B cell (primary cell): ENCODE measurements at regions not wholly inside any gene's neighbourhood (a gene's known extent, or its start where the extent isn't known, plus 50 kb on each side); places are given as distances from the start of the nearest gene placed in this dataset.

Experiments
- ATAC-seq: fragments of 200-7000 bp; cut with Tn5 transposase; one replicate; pipeline ENCODE4 v1.10.0; 2021; ENCODE audit warnings: low read depth, mild to moderate bottlenecking, moderate number of reproducible peaks, moderate library complexity
- CTCF ChIA-PET: fragments of 350-600 bp; sonication (Branson Sonifier 250); formaldehyde crosslinking; loops from one replicate; lab custom pipeline; 2021; ENCODE audit warnings: antibody characterized with exemption, inconsistent platforms; lab: Charles Lee
- POLR2A ChIA-PET: fragments of 350-600 bp; sonication (Branson Sonifier 250); formaldehyde crosslinking; loops from one replicate; lab custom pipeline; 2021; ENCODE audit warnings: antibody characterized with exemption; lab: Charles Lee
- DNase-seq: peaks from one replicate; pipeline ENCODE4 v3.0.0; 2013
- H2AFZ ChIP-seq: 2 replicates; pipeline ENCODE4 v1.6.1; 2012; ENCODE audit warnings: mild to moderate bottlenecking, low read depth, low read length; ENCODE audit not compliant: insufficient read depth, poor library complexity, severe bottlenecking
- H3K27ac ChIP-seq, 2 donors: 1 replicate in 1 of 2; 2 replicates in 1 of 2; pipeline ENCODE4 v1.5.1; 2012 to 2013; ENCODE audit warnings: low read length in 2 of 2, mild to moderate bottlenecking in 2 of 2, moderate library complexity in 1 of 2
- H3K27me3 ChIP-seq, 4 experiments: fragments of 200-600 bp in 1 of 4; sonication (generic) in 1 of 4; replicated peaks in 1 of 4; 1 replicate in 2 of 4; 2 replicates in 2 of 4; pipeline versions ENCODE4 v1.6.1 to v1.7.0; 2013 to 2016; ENCODE audit warnings: low read length in 3 of 4, mild to moderate bottlenecking in 2 of 4, mixed read lengths in 1 of 4, moderate library complexity in 1 of 4; ENCODE audit not compliant: insufficient read depth in 4 of 4, control insufficient read depth in 3 of 4; ENCODE audit errors: control extremely low read depth in 1 of 4
- H3K36me3 ChIP-seq, 2 experiments: replicated peaks in 1 of 2; 1 replicate in 1 of 2; 2 replicates in 1 of 2; pipeline versions ENCODE4 v1.6.1 to v1.7.1; 2013; ENCODE audit warnings: low read length in 1 of 2; ENCODE audit not compliant: insufficient read depth in 2 of 2, control insufficient read depth in 1 of 2; ENCODE audit errors: control extremely low read depth in 1 of 2, extremely low read depth in 1 of 2
- H3K4me1 ChIP-seq, 2 donors: fragments of 200-600 bp in 1 of 2; sonication (generic) in 1 of 2; 1 replicate in 1 of 2; 2 replicates in 1 of 2; pipeline versions ENCODE4 v1.5.1 to v1.6.1; 2013 to 2017; ENCODE audit warnings: low read length in 2 of 2; ENCODE audit not compliant: control insufficient read depth in 2 of 2, insufficient read depth in 2 of 2
- H3K4me2 ChIP-seq: replicated peaks from 2 replicates; pipeline ENCODE3; 2012; ENCODE audit warnings: mild to moderate bottlenecking, low read depth, low read length; ENCODE audit not compliant: poor library complexity, severe bottlenecking
- H3K4me3 ChIP-seq, 5 experiments: fragments of 200-600 bp in 1 of 5; sonication (generic) in 1 of 5; 1 replicate in 3 of 5; 2 replicates in 2 of 5; pipeline versions ENCODE4 v1.5.1 to v1.7.0; 2011 to 2016; ENCODE audit warnings: low read length in 4 of 5, mild to moderate bottlenecking in 4 of 5, low read depth in 2 of 5, control low read depth in 1 of 5, moderate library complexity in 1 of 5; ENCODE audit not compliant: insufficient read depth in 1 of 5; ENCODE audit errors: control extremely low read depth in 1 of 5, extremely low read depth in 1 of 5
- H3K79me2 ChIP-seq: fragments of 200-600 bp; sonication (generic); one replicate; pipeline ENCODE4 v1.6.0; 2016; ENCODE audit warnings: low read length; ENCODE audit not compliant: control insufficient read depth, insufficient read depth
- H3K9ac ChIP-seq: fragments of 200-600 bp; sonication (generic); 2 replicates; pipeline ENCODE4 v1.6.1; 2017; ENCODE audit warnings: mild to moderate bottlenecking, low read length, moderate library complexity
- H3K9me3 ChIP-seq, 3 donors: one replicate each; pipeline versions ENCODE4 v1.6.1 to v1.7.1; 2013; ENCODE audit warnings: low read length in 2 of 3; ENCODE audit not compliant: control insufficient read depth in 2 of 3, insufficient read depth in 1 of 3; ENCODE audit errors: control extremely low read depth in 1 of 3
- H4K20me1 ChIP-seq: 2 replicates; pipeline ENCODE4 v1.6.0; 2012; ENCODE audit warnings: mild to moderate bottlenecking, low read length; ENCODE audit not compliant: insufficient read depth, control insufficient read depth, poor library complexity, severe bottlenecking
- H3K27ac Mint-ChIP-seq: one replicate; pipeline ENCODE4 v1.8.0; 2021; ENCODE audit warnings: mixed read lengths
- H3K27me3 Mint-ChIP-seq: one replicate; pipeline ENCODE4 v1.8.0; 2021; ENCODE audit warnings: mixed read lengths
- H3K4me1 Mint-ChIP-seq: one replicate; pipeline ENCODE4 v1.8.0; 2021; ENCODE audit warnings: mixed read lengths
- H3K4me3 Mint-ChIP-seq: one replicate; pipeline ENCODE4 v1.8.0; 2021; ENCODE audit warnings: mixed read lengths
- H3K9me3 Mint-ChIP-seq: one replicate; pipeline ENCODE4 v1.8.0; 2022; ENCODE audit warnings: mixed read lengths; ENCODE audit not compliant: insufficient read depth
- CTCF ChIP-seq: fragments of 200-600 bp; IDR thresholded peaks from one replicate; pipeline ENCODE4 v1.8.0; 2022; ENCODE audit warnings: antibody characterized with exemption, mild to moderate bottlenecking
- EZH2 ChIP-seq: IDR thresholded peaks from 2 replicates; pipeline ENCODE4 v1.6.1; 2012; ENCODE audit warnings: borderline replicate concordance, low read depth, mild to moderate bottlenecking, moderate library complexity, low read length; ENCODE audit not compliant: insufficient read depth, poor library complexity, severe bottlenecking
- WGBS: methylation state at CpG from one replicate; pipeline ENCODE4 v1.1.5; 2013; ENCODE audit warnings: missing lambda C conversion rate; ENCODE audit not compliant: insufficient coverage; 5-methylcytosine and 5-hydroxymethylcytosine counted together
- intact Hi-C: fragments of 100-400 bp; cut with micrococcal nuclease; formaldehyde crosslinking; loops from one replicate; pipeline ENCODE4 v1.10.0; 2022

GRCh38 chr11:80028998-80029397, 588.2 kb upstream of the TENM4 start:
- CTCF ChIA-PET: no interaction called here
- no peak overlapping the region for H3K4me2 ChIP-seq
- no peak overlapping the region for H3K4me3 ChIP-seq
- WGBS: no CpG with 5 or more reads among the region's 3 CpGs
- H3K9ac ChIP-seq: no peak overlapping the region
- no peak for DNase-seq
- H4K20me1 ChIP-seq: no peaks in the 10 kb centered on the region
- H2AFZ ChIP-seq: no peak overlapping the region
- Mint-ChIP-seq H3K27me3 (no peaks in the 10 kb centered on the region), H3K27ac (no peak overlapping the region), H3K4me1 (no peaks in the 10 kb centered on the region), H3K4me3 (no peak overlapping the region), H3K9me3 (no peaks in the 10 kb centered on the region)
- H3K27me3 ChIP-seq: no peaks in the 10 kb centered on the region
- POLR2A ChIA-PET: no interaction called here
- H3K79me2 ChIP-seq: no peaks in the 10 kb centered on the region
- H3K4me1 ChIP-seq: no peaks in the 10 kb centered on the region
- TF ChIP-seq EZH2 (no peak), CTCF (no peak)
- no peaks in the 10 kb centered on the region for H3K36me3 ChIP-seq
- H3K9me3 ChIP-seq: no peaks in the 10 kb centered on the region
- intact Hi-C loops: no loop called here
- ATAC-seq: no peak
- H3K27ac ChIP-seq: no peak overlapping the region

- H3K9me3 Mint-ChIP-seq: no peaks in the 10 kb centered on the region
- 63% methylated on average over 1 of the region's 4 CpGs for WGBS
Measured at GRCh38 chr11:80024119-80024518, 583.3 kb upstream of the TENM4 start.

More at GRCh38 chr11:80024119-80024518, 583.3 kb upstream of the TENM4 start:
- no peak overlapping the region for H3K4me3 ChIP-seq
- no peak overlapping the region for H3K9ac ChIP-seq
- H4K20me1 ChIP-seq: no peaks in the 10 kb centered on the region
- H3K9me3 ChIP-seq: no peaks in the 10 kb centered on the region
- H3K4me1 ChIP-seq: no peaks in the 10 kb centered on the region
- no peaks in the 10 kb centered on the region for H3K27me3 ChIP-seq
- CTCF ChIA-PET: no interaction called here
- H3K4me1 Mint-ChIP-seq: no peaks in the 10 kb centered on the region
- no peak overlapping the region for H3K4me2 ChIP-seq
- ATAC-seq (no peak), DNase-seq (no peak)
- H3K4me3 Mint-ChIP-seq: no peak overlapping the region
- no peaks in the 10 kb centered on the region for H3K27me3 Mint-ChIP-seq
- no peak overlapping the region for H3K27ac Mint-ChIP-seq
- POLR2A ChIA-PET: no interaction called here
- no peak overlapping the region for H2AFZ ChIP-seq
- intact Hi-C loops: no loop called here
- TF ChIP-seq EZH2: no peak
- no peaks in the 10 kb centered on the region for H3K79me2 ChIP-seq
- H3K36me3 ChIP-seq: no peaks in the 10 kb centered on the region
- no peak overlapping the region for H3K27ac ChIP-seq
